Osteocyte (in vitro differentiated cells): ENCODE measurements at regions not wholly inside any gene's neighbourhood (a gene's known extent, or its start where the extent isn't known, plus 50 kb on each side); places are given as distances from the start of the nearest gene placed in this dataset.

ENCODE experiments used
- DNase-seq: peaks from one replicate; pipeline ENCODE4 v3.0.0; 2021; ENCODE audit warnings: mixed read lengths; ENCODE audit not compliant: unreplicated experiment; ENCODE audit errors: extremely low spot score
- H3K27ac Mint-ChIP-seq: one replicate; pipeline ENCODE4 v1.8.0; 2021; ENCODE audit warnings: mild to moderate bottlenecking, mixed read lengths; ENCODE audit not compliant: unreplicated experiment
- H3K27me3 Mint-ChIP-seq: one replicate; pipeline ENCODE4 v1.8.0; 2021; ENCODE audit warnings: mixed read lengths; ENCODE audit not compliant: unreplicated experiment
- H3K36me3 Mint-ChIP-seq: one replicate; pipeline ENCODE4 v1.8.0; 2021; ENCODE audit warnings: mixed read lengths; ENCODE audit not compliant: unreplicated experiment
- H3K4me1 Mint-ChIP-seq: one replicate; pipeline ENCODE4 v1.8.0; 2021; ENCODE audit warnings: mixed read lengths; ENCODE audit not compliant: unreplicated experiment
- H3K4me3 Mint-ChIP-seq: one replicate; pipeline ENCODE4 v1.8.0; 2021; ENCODE audit warnings: mild to moderate bottlenecking, moderate library complexity, mixed read lengths; ENCODE audit not compliant: unreplicated experiment
- H3K9me3 Mint-ChIP-seq: one replicate; pipeline ENCODE4 v1.8.0; 2021; ENCODE audit warnings: mixed read lengths; ENCODE audit not compliant: unreplicated experiment
- CTCF ChIP-seq: fragments of 200-600 bp; sonication (generic); IDR thresholded peaks from 2 replicates; pipeline ENCODE4 v1.5.0; 2021; ENCODE audit warnings: antibody characterized with exemption, mild to moderate bottlenecking, moderate library complexity

GRCh38 chr1:30633294-30633693 is 90.1 kb downstream of the MATN1 start:
- Mint-ChIP-seq H3K4me1 (no peaks in the 10 kb centered on the region), H3K27me3 (no peaks in the 10 kb centered on the region), H3K36me3 (no peaks in the 10 kb centered on the region), H3K9me3 (no peaks in the 10 kb centered on the region), H3K27ac (no peak overlapping the region), H3K4me3 (no peak overlapping the region)
- TF ChIP-seq CTCF = no peak
- DNase-seq = no peak

- no peak for TF ChIP-seq CTCF
- no peak overlapping the region for H3K27ac Mint-ChIP-seq
- no peak for DNase-seq
- no peaks in the 10 kb centered on the region for H3K9me3 Mint-ChIP-seq
- H3K4me3 Mint-ChIP-seq = no peak overlapping the region
- no peaks in the 10 kb centered on the region for H3K4me1 Mint-ChIP-seq
- no peaks in the 10 kb centered on the region for H3K36me3 Mint-ChIP-seq
- no peaks in the 10 kb centered on the region for H3K27me3 Mint-ChIP-seq
These were observed 90.9 kb downstream of the MATN1 start for GRCh38 chr1:30632481-30632880.

GRCh38 chr1:30631700-30632099 is 91.7 kb downstream of the MATN1 start:
- Mint-ChIP-seq H3K9me3 (peaks cover 4% of the 10 kb centered on the region), H3K27ac (no peak overlapping the region), H3K4me1 (no peaks in the 10 kb centered on the region), H3K4me3 (no peak overlapping the region), H3K36me3 (no peaks in the 10 kb centered on the region), H3K27me3 (no peaks in the 10 kb centered on the region)
- TF ChIP-seq CTCF = no peak
- no peak for DNase-seq

- H3K9me3 Mint-ChIP-seq = peaks cover 4% of the 10 kb centered on the region
- TF ChIP-seq CTCF = no peak
- no peak overlapping the region for H3K27ac Mint-ChIP-seq
- no peak overlapping the region for H3K4me3 Mint-ChIP-seq
- no peaks in the 10 kb centered on the region for H3K36me3 Mint-ChIP-seq
- no peaks in the 10 kb centered on the region for H3K4me1 Mint-ChIP-seq
- H3K27me3 Mint-ChIP-seq = no peaks in the 10 kb centered on the region
- DNase-seq = no peak
These were observed 93.9 kb downstream of the MATN1 start for GRCh38 chr1:30629501-30629900.

- no peaks in the 10 kb centered on the region for H3K27me3 Mint-ChIP-seq
- H3K4me1 Mint-ChIP-seq = no peaks in the 10 kb centered on the region
- TF ChIP-seq CTCF = no peak
- DNase-seq = no peak
- H3K36me3 Mint-ChIP-seq = no peaks in the 10 kb centered on the region
- H3K27ac Mint-ChIP-seq = no peak overlapping the region
- H3K9me3 Mint-ChIP-seq = peaks cover 13% of the 10 kb centered on the region
- H3K4me3 Mint-ChIP-seq = no peak overlapping the region
These were observed 95.4 kb downstream of the MATN1 start for GRCh38 chr1:30627994-30628393.
